Breast epithelium (tissue), 3 donors: ENCODE measurements at regions not wholly inside any gene's neighbourhood (a gene's known extent, or its start where the extent isn't known, plus 50 kb on each side); places are given as distances from the start of the nearest gene placed in this dataset.

Experiments used
- POLR2A ChIP-seq: fragments of 450-650 bp; IDR thresholded peaks from one replicate; pipeline ENCODE4 v1.6.1; 2016; ENCODE audit warnings: antibody characterized with exemption, mild to moderate bottlenecking, moderate library complexity
- POLR2AphosphoS5 ChIP-seq, 3 donors: sonication (generic); formaldehyde crosslinking; IDR thresholded peaks; one replicate each; pipeline ENCODE4 v1.6.1; 2017; ENCODE audit warnings: antibody characterized with exemption in 3 of 3
- TF ChIP-seq, protein P1 (sequence below), 3 donors: fragments of 450-650 bp; IDR thresholded peaks; one replicate each; pipeline ENCODE4 v1.5.1; 2016 to 2017; ENCODE audit warnings: antibody characterized with exemption in 3 of 3, mild to moderate bottlenecking in 3 of 3, moderate library complexity in 3 of 3

DNA sequence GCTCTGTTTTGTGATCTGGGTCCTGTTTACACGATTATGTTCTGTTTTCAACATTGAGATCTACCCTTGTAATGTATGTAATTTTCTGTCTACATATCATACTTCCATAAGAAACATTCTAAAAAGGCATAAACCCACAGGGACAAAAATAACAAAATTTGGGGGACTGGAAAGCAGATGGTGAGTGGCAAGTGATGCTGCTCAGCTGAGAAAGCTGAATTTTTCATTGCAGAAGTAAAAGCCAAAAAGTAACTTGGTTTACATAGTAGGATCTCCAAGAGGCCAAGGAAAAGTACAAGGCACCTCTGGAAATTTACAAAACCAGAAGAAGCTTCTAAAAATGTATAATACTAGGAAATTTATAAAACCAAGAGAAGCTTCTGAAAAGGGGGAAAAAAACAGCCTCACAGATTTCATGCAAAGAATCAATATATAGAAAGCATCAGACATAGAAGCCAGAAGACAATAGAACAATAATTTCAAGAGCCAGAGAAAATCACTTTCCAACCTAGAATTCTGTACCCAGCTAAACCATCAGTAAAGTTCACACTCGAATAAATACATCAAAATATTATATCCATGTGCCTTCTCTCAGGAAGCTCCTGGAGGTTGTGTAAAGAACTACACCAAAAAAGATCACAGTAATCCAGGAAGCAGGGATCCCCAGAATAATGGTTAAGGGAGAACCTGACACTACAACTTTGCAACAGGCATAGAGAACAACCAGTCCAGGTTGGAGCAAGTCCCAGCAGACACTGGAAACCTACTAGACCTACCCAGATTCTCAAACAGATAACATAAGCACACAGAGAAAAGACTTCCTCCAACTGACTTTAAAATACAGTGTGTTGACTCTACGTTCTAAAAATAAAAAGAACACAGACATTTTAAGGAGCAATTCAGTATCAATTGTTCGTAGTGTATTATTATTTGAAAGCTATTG, 401.7 kb upstream of the HS6ST1 start:
- TF ChIP-seq, protein P1, sequence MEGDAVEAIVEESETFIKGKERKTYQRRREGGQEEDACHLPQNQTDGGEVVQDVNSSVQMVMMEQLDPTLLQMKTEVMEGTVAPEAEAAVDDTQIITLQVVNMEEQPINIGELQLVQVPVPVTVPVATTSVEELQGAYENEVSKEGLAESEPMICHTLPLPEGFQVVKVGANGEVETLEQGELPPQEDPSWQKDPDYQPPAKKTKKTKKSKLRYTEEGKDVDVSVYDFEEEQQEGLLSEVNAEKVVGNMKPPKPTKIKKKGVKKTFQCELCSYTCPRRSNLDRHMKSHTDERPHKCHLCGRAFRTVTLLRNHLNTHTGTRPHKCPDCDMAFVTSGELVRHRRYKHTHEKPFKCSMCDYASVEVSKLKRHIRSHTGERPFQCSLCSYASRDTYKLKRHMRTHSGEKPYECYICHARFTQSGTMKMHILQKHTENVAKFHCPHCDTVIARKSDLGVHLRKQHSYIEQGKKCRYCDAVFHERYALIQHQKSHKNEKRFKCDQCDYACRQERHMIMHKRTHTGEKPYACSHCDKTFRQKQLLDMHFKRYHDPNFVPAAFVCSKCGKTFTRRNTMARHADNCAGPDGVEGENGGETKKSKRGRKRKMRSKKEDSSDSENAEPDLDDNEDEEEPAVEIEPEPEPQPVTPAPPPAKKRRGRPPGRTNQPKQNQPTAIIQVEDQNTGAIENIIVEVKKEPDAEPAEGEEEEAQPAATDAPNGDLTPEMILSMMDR (IDR thresholded peaks at IDR 0.05), result no peak
- TF ChIP-seq POLR2A (no peak), POLR2AphosphoS5 (IDR thresholded peaks at IDR 0.05) (no peak)
